Neural cell (in vitro differentiated cells): ENCODE measurements at regions not wholly inside any gene's neighbourhood (a gene's known extent, or its start where the extent isn't known, plus 50 kb on each side); places are given as distances from the start of the nearest gene placed in this dataset.

Experiments used
- H2AFZ ChIP-seq: fragments of 200-600, 300-800 bp; sonication (generic), shearing (Covaris generic); 2 replicates; pipeline ENCODE4 v1.6.0; 2014; ENCODE audit warnings: low read depth, mild to moderate bottlenecking, antibody characterized with exemption, low read length, moderate library complexity
- H3F3A ChIP-seq: fragments of 200-600 bp; shearing (Covaris generic); 2 replicates; pipeline ENCODE4 v1.6.1; 2016; ENCODE audit warnings: mild to moderate bottlenecking, moderate library complexity, mixed read lengths, antibody characterized with exemption, low read length; ENCODE audit not compliant: insufficient read depth, poor library complexity, severe bottlenecking
- H3K27ac ChIP-seq: fragments of 200-600, 300-800 bp; sonication (generic), shearing (Covaris generic); 2 replicates; pipeline ENCODE4 v1.5.1; 2014; ENCODE audit warnings: mild to moderate bottlenecking, low read length, moderate library complexity
- H3K27me3 ChIP-seq: fragments of 300-800, 200-600 bp; sonication (generic), shearing (Covaris generic); 2 replicates; pipeline ENCODE4 v1.6.0; 2014; ENCODE audit warnings: mild to moderate bottlenecking, low read depth, low read length, moderate library complexity; ENCODE audit not compliant: insufficient read depth
- H3K36me3 ChIP-seq: fragments of 300-800, 200-600 bp; sonication (generic), shearing (Covaris generic); 2 replicates; pipeline ENCODE4 v1.5.1; 2014; ENCODE audit warnings: mild to moderate bottlenecking, antibody characterized with exemption, low read length, moderate library complexity; ENCODE audit not compliant: insufficient read depth
- H3K4me2 ChIP-seq: fragments of 300-800, 200-600 bp; sonication (generic), shearing (Covaris generic); 2 replicates; pipeline ENCODE4 v1.6.0; 2014; ENCODE audit warnings: mild to moderate bottlenecking, low read length
- H3K4me3 ChIP-seq: fragments of 300-800, 200-600 bp; sonication (generic), shearing (Covaris generic); 2 replicates; pipeline ENCODE4 v1.5.1; 2014; ENCODE audit warnings: mild to moderate bottlenecking, low read length, moderate library complexity
- H3K79me2 ChIP-seq: fragments of 200-600 bp; shearing (Covaris generic); replicated peaks from 2 replicates; pipeline ENCODE4 v1.6.0; 2014; ENCODE audit warnings: mild to moderate bottlenecking, low read length, moderate library complexity; ENCODE audit not compliant: insufficient read depth
- H3K9ac ChIP-seq: fragments of 300-800, 200-600 bp; sonication (generic), shearing (Covaris generic); 2 replicates; pipeline ENCODE4 v1.6.1; 2016; ENCODE audit warnings: mild to moderate bottlenecking, low read length, mixed read lengths
- H3K9me2 ChIP-seq: fragments of 200-600 bp; shearing (Covaris generic); 2 replicates; pipeline ENCODE4 v1.6.1; 2016; ENCODE audit warnings: mild to moderate bottlenecking, low read length, mixed read lengths; ENCODE audit not compliant: insufficient read depth
- H3K9me3 ChIP-seq: fragments of 200-600, 300-800 bp; sonication (generic), shearing (Covaris generic); 2 replicates; pipeline ENCODE4 v1.6.1; 2016; ENCODE audit warnings: mild to moderate bottlenecking, mixed run types, low read length, moderate library complexity, mixed read lengths
- H4K20me1 ChIP-seq: fragments of 200-600 bp; shearing (Covaris generic); 2 replicates; pipeline ENCODE4 v1.6.1; 2016; ENCODE audit warnings: mild to moderate bottlenecking, mixed run types; ENCODE audit not compliant: insufficient read depth
- CTCF ChIP-seq: fragments of 450-650 bp; IDR thresholded peaks from 2 replicates; pipeline ENCODE4 v1.5.1; 2014; ENCODE audit warnings: antibody characterized with exemption, mild to moderate bottlenecking, moderate library complexity; ENCODE audit not compliant: poor library complexity, severe bottlenecking
- EP300 ChIP-seq: fragments of 450-650 bp; conservative IDR thresholded peaks from 2 replicates; pipeline ENCODE4 v1.6.1; 2014; ENCODE audit warnings: antibody characterized with exemption, mild to moderate bottlenecking, moderate library complexity; ENCODE audit not compliant: poor library complexity, severe bottlenecking
- EZH2 ChIP-seq: fragments of 200-600, 300-800 bp; shearing (Covaris generic), sonication (generic); IDR thresholded peaks from 2 replicates; pipeline ENCODE4 v1.6.1; 2014; ENCODE audit warnings: antibody characterized with exemption, low read length, borderline replicate concordance, mild to moderate bottlenecking; ENCODE audit not compliant: insufficient read depth, poor library complexity, severe bottlenecking
- MXI1 ChIP-seq: fragments of 450-650 bp; conservative IDR thresholded peaks from 2 replicates; pipeline ENCODE4 v1.6.1; 2014; ENCODE audit warnings: antibody characterized with exemption, mild to moderate bottlenecking; ENCODE audit not compliant: poor library complexity, severe bottlenecking
- POLR2AphosphoS5 ChIP-seq: IDR thresholded peaks from 2 replicates; pipeline ENCODE4 v1.6.1; 2012
- RAD21 ChIP-seq: fragments of 450-650 bp; conservative IDR thresholded peaks from 2 replicates; pipeline ENCODE4 v1.6.1; 2014; ENCODE audit warnings: antibody characterized with exemption, mild to moderate bottlenecking, moderate library complexity
- REST ChIP-seq: IDR thresholded peaks from 2 replicates; pipeline ENCODE4 v1.6.1; 2012; ENCODE audit warnings: borderline replicate concordance
- TAF1 ChIP-seq: IDR thresholded peaks from 2 replicates; pipeline ENCODE4 v1.6.1; 2012; ENCODE audit warnings: low read depth

- H3K27me3 ChIP-seq: no peaks in the 10 kb centered on the region
- H3K27ac ChIP-seq: no peak overlapping the region
- no peaks in the 10 kb centered on the region for H4K20me1 ChIP-seq
- no peaks in the 10 kb centered on the region for H3K36me3 ChIP-seq
- no peaks in the 10 kb centered on the region for H3F3A ChIP-seq
- no peaks in the 10 kb centered on the region for H3K79me2 ChIP-seq
- H3K4me2 ChIP-seq: no peak overlapping the region
- H3K9ac ChIP-seq: no peak overlapping the region
- no peak overlapping the region for H2AFZ ChIP-seq
- H3K9me2 ChIP-seq: no peaks in the 10 kb centered on the region
- H3K4me3 ChIP-seq: no peak overlapping the region
- no peaks in the 10 kb centered on the region for H3K9me3 ChIP-seq
- TF ChIP-seq POLR2AphosphoS5: no peak
- TF ChIP-seq MXI1: no peak
These were observed 219.3 kb downstream of the CAAP1 start for GRCh38 chr9:26673261-26673660.

- Histone ChIP-seq H3K4me3 (peak overlapping the region; percentile 15), H3F3A (no peaks in the 10 kb centered on the region), H3K4me2 (no peak overlapping the region), H3K79me2 (no peaks in the 10 kb centered on the region), H3K9ac (peak overlapping the region; percentile 34), H4K20me1 (no peaks in the 10 kb centered on the region), H3K27me3 (no peaks in the 10 kb centered on the region), H2AFZ (no peak overlapping the region), H3K9me3 (no peaks in the 10 kb centered on the region), H3K9me2 (no peaks in the 10 kb centered on the region), H3K36me3 (no peaks in the 10 kb centered on the region), H3K27ac (peak overlapping the region; percentile 40)
- no peak for TF ChIP-seq RAD21
- peak; percentile 48 for TF ChIP-seq EP300
- peak; percentile 62 for TF ChIP-seq POLR2AphosphoS5
These were observed 222.6 kb downstream of the CAAP1 start for GRCh38 chr9:26669701-26670670.

- TF ChIP-seq EZH2 (no peak), EP300 (no peak), MXI1 (no peak), RAD21 (no peak), TAF1 (no peak), CTCF (no peak), POLR2AphosphoS5 (no peak), REST (no peak)
- H3K27me3 ChIP-seq: no peaks in the 10 kb centered on the region
- H3K9ac ChIP-seq: no peak overlapping the region
- H4K20me1 ChIP-seq: no peaks in the 10 kb centered on the region
- no peak overlapping the region for H3K4me3 ChIP-seq
- no peak overlapping the region for H3K27ac ChIP-seq
- H2AFZ ChIP-seq: no peak overlapping the region
- no peaks in the 10 kb centered on the region for H3F3A ChIP-seq
- no peaks in the 10 kb centered on the region for H3K9me2 ChIP-seq
- H3K4me2 ChIP-seq: no peak overlapping the region
- H3K36me3 ChIP-seq: no peaks in the 10 kb centered on the region
- no peaks in the 10 kb centered on the region for H3K79me2 ChIP-seq
- H3K9me3 ChIP-seq: no peaks in the 10 kb centered on the region
These were observed 224.7 kb downstream of the CAAP1 start for GRCh38 chr9:26667882-26668281.
